Right renal pelvis (tissue), 4 donors: ENCODE measurements at regions not wholly inside any gene's neighbourhood (a gene's known extent, or its start where the extent isn't known, plus 50 kb on each side); places are given as distances from the start of the nearest gene placed in this dataset.

Experiments used
- DNase-seq, 4 donors: peaks; one replicate each; pipeline ENCODE4 v3.0.0-alpha.2; 2013; ENCODE audit warnings: low read depth in 4 of 4, low spot score in 3 of 4, missing footprints in 1 of 4

- DNase-seq = no peak
Observed at GRCh38 chr16:50932348-50932935, 190.6 kb downstream of the CYLD start.

DNA sequence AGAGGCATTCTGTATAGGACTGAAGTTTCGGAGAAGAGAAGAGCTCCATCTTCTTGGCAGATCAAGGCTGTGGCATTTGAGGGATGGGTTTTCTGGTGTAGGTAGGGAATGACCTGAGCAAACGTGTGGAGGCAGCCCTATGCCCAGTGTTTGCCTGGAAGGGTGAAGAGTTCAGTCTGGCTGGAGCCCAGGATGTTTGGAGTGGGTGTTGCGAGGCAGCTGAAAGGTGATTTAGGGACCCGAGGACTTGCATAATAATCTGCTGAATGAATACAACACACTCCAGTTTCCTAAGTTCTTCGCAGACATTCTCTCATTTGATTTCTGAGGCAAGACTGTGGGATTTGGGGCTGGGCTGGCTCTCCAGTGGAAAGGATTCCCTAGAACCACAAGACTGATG is 186.2 kb downstream of the CYLD start:
- no peak for DNase-seq

DNA sequence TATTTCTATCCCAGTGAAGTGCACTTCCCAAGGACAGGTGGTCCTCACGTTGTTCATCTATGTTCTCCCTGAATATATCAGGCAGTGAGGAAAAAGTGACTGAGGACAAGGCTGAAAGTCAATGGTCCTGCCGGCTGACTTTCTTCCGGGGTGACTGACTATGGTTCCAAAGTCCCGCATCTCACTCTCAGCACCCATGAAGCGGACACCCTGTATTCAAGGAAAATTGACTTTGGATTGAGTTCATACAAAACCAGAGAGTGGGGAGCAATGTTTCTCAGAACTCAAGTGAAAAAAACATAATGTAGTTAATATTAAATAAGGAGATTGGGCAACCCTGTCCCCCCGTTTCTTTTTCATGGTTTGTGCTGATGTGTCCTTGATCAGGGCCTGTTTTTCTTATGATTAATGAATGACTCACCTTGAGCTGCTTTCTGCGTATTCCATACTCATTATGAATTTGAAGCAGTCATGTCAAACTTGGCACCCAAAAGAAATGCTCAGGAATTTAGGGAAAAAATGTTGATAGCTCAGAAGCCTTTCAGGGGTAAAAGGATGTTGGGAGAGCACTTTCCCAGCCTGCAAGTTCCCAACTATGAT is 184.0 kb downstream of the CYLD start:
- no peak for DNase-seq

GRCh38 chr16:50924759-50925545 is 183.1 kb downstream of the CYLD start:
- no peak for DNase-seq

DNA sequence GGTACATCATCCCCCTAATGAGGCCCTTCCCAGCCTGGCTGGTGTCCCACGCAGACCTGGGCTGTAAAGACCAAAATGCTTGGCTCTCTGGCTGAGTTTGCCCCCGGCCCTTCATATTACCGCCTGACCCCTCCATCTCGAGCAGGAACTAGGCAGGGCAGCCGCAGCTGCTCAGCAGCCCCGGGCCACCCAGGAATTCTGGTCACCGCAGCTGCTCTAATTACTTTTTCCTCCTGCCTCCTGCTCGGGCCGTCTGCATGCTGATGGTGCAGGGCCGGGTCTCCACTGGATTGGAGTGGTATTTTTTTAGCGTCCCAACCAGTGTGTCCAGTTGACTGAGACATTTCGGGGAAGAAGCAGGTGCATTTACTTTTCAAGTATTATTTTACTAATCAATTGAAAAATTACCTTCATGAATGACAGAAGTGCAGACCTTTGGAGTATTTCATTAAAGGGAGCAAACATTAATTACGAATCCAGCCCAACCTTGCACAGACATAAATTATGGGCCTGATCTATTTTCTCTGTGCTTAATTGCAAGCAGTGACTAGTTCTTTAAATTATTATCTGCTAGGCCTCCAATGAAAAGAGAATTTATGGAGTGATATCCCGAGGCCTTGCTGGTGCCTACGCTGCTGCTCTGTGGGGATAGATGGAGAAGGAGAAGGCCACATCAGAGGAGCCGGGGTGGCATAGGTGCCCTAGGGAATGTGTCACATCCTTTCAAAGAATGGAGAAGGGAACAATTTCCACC is 176.2 kb downstream of the CYLD start:
- no peak for DNase-seq

DNA sequence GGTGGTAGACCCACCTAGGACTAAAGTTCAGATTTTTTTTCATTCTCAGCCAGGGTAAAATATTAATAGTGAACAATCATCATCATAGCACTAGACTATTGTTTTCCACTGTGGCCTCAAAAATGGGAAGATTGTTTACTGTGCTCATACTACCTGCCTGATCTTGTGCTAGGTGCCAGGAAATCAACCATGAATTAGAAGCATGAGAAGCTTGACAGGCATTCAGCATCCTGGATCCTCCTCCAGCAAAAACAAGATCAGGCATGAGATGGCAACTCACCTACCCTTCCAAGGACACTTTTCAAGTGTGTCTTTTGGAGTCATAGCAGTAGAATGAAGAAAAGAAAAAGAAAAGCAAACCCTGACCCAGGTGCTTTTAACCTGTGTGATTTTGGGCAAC is 174.2 kb downstream of the CYLD start:
- no peak for DNase-seq

DNA sequence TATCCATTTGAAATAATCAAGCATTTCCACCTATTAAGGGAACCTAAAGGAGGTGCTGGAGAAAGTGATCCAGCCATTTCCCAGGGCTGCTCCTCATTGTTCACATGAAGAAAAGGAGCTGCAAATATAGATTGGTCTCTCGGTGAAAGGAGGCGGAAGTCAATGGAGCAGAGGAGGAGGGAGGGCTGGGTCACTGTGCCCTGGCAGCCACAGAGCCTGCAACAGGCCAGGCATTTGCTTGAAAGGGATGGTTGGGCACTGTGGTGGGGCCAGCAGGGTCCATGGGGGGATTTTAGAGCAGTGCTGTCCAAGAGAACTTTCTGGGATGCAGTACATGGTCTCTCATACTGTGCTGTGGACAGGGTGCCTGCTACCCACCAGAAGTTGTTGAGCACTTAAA is 173.2 kb downstream of the CYLD start:
- no peak for DNase-seq

- DNase-seq = no peak
Observed at GRCh38 chr16:50910736-50911100, 168.8 kb downstream of the CYLD start.

DNA sequence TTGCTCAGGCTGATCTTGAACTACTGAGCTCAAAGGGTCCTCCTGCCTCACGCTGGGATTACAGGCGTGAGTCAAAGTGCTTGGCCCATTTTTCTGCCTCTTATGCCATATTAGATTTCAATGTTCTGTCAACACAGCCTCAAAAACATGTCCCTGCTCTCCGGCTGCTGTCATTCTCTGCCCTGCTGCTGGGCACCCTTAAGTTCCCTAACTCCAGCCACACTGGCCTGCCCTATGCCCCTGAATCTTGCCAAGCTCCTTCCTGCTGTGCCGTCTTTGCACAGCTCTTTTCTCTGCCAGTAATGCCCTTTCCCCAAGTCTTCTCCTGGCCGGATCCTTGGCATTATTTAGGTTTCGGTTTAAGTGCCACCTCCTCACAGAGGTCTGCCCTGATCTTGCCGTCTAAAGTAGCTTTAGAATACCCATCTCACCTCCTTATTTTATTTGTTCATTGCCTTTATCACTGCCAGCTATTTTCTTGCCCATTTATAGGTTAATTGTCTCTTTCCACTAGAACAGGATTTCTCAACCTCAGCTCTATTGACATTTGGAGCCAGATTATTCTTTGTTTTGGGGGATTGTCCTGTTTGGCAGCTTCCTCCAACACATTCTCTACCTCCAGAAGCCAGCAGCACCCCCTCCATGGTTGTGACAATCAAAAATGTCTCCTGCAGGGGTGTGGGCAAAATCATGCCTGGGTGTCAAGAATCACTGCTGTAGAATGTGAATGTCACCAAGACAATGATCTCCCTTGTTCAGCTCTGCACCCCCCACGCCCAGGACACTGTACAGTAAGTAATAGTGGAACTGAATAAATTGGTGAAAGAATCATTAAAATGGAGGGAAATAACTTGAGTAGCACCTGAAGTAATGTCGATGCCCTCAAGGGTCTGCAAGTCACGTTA is 168.2 kb downstream of the CYLD start:
- DNase-seq = no peak

GRCh38 chr16:50908468-50908867 is 166.6 kb downstream of the CYLD start:
- no peak for DNase-seq

DNA sequence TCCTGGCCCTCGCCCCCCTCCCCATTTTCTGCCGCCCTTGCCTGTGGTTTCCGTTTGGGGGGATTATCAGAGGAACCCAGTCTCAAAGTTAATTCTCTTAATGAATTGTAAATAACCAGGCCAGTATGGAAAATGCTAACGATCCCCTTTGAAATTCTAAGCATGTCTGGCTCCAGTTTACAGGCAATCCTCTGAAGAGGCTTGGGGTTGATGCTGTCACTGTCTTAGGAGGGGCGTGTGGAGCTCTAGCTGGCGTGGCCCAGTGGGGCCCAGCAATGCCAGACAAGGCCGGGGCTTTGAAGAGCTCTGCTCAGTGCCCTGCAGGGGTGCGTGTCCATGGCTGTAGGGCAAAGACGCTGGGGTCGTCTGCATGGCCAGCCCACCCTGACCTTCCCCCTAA is 164.6 kb downstream of the CYLD start:
- DNase-seq = no peak

GRCh38 chr16:50902457-50902856 is 160.6 kb downstream of the CYLD start:
- DNase-seq = no peak

GRCh38 chr16:50901062-50901461 is 159.2 kb downstream of the CYLD start:
- no peak for DNase-seq

GRCh38 chr16:50900391-50900942 is 158.6 kb downstream of the CYLD start:
- DNase-seq = no peak

DNA sequence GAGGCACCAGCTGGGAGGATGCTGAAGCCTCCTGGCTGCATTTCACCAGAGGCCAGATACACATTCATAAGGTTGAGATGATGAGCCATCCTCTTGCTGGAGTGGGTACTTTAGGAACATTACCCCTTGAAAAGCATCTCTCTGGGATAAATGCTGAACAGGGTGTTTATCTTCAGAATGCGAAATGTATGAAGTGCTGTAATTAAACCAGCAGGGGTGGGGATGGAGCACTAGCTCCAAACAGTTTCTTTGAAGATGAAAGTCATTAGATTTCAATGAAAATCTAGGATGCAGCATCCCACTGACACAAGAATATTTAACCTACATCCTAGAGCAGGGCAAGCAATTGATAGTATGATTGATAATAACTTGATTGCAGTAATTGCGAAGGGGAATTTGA is 158.1 kb downstream of the CYLD start:
- DNase-seq = no peak

- DNase-seq = no peak
Observed at GRCh38 chr16:50889746-50890145, 147.9 kb downstream of the CYLD start.

GRCh38 chr16:50889276-50889675 is 147.4 kb downstream of the CYLD start:
- DNase-seq = no peak

DNA sequence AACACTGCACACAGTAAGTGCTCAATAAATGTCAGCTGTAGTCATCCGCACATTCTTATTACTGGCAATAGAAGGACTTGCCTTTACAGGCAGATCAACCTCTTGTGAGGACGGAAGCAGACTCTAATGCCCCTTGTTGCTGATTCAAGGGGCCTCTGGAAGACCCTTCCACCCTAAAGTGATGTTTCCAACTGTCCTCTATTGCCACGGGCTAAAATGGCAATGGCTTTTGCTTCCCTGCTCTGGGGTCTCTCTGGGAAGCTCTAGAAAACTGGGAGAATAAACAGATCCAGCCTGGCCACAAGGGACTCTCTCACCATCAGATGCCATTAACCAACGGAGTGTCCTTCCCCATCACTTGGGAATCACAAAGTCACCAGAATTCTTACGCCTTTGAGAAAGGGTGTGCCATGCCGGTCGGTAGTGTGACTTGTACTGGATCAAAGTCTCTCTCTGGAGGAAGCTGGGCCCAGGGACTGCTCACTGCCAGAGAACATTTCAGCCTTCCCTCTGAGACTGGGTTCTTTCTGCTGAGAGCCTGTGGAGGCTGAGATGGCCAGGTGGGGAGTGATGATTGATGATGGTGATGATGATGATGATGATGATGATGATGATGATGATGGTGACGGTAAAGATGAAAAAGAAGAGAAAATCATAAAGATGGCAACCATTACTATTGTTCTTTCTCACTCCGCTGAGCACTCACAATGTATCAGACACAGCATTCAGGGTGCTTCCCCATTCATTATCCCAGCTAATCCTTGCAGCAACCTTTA is 146.8 kb downstream of the CYLD start:
- DNase-seq = no peak

- no peak for DNase-seq
Observed at GRCh38 chr16:50887500-50888298, 145.8 kb downstream of the CYLD start.
